ENCODE measurements at regions not wholly inside any gene's neighbourhood (a gene's known extent, or its start where the extent isn't known, plus 50 kb on each side); places are given as distances from the start of the nearest gene placed in this dataset.

GRCh38 chr21:23215261-23215660, 2217.1 kb downstream of the NCAM2 start:
- no peak for TF ChIP-seq CTCF (IDR thresholded peaks at IDR 0.05; ENCODE audit: insufficient read depth, low read depth, low read length)
- no peak for TF ChIP-seq EZH2 (IDR thresholded peaks at IDR 0.05; ENCODE audit: insufficient read depth, low read length)

Measured in astrocyte (in vitro differentiated cells and primary cell).